ENCODE measurements at regions not wholly inside any gene's neighbourhood (a gene's known extent, or its start where the extent isn't known, plus 50 kb on each side); places are given as distances from the start of the nearest gene placed in this dataset.

- TF ChIP-seq CTCF (IDR thresholded peaks at IDR 0.05; ENCODE audit: low read depth, low read length), result no peak
- no peak for TF ChIP-seq EZH2phosphoT487 (IDR thresholded peaks at IDR 0.05; ENCODE audit: low read depth)
Measured at GRCh38 chr10:83083831-83084230, 1055.5 kb upstream of the GHITM start.
